OCI-LY1 (cell line): ENCODE measurements at regions not wholly inside any gene's neighbourhood (a gene's known extent, or its start where the extent isn't known, plus 50 kb on each side); places are given as distances from the start of the nearest gene placed in this dataset.

Experiments used
- CTCF ChIP-seq: fragments of 200-600 bp; sonication (generic), shearing (Covaris generic); IDR thresholded peaks from 2 replicates; pipeline ENCODE4 v1.5.1; 2017; ENCODE audit warnings: mild to moderate bottlenecking, antibody characterized with exemption, low read length, moderate library complexity, mixed read lengths
- EZH2 ChIP-seq: fragments of 200-600 bp; sonication (generic), shearing (Covaris generic); IDR thresholded peaks from 2 replicates; pipeline ENCODE4 v1.8.0; 2017; ENCODE audit warnings: borderline replicate concordance, mixed run types, mild to moderate bottlenecking, antibody characterized with exemption, low read length, moderate library complexity, mixed read lengths

DNA sequence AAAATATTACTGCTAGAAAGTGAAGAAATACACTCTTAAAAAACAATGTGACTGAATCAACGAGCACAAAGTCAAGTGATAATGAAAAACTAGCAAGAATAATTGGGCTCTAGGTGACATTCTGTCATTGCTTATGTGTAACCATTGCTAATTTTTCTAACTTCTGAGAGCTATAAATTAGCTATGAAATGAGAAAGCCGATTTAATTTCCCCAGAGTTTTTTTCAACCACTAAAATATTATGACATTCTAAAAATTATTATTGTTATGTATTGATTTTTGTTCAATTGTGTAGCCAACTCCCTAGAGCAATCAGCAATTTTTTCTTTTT, 458.6 kb upstream of the ATXN8OS start:
- no peak for TF ChIP-seq CTCF
- TF ChIP-seq EZH2: no peak
